Panc1 (cell line): ENCODE measurements at regions not wholly inside any gene's neighbourhood (a gene's known extent, or its start where the extent isn't known, plus 50 kb on each side); places are given as distances from the start of the nearest gene placed in this dataset.

Source experiments
- CTCF ChIP-seq: fragments of 450-650 bp; IDR thresholded peaks from 2 replicates; pipeline ENCODE4 v1.5.1; 2017; ENCODE audit warnings: mild to moderate bottlenecking
- POLR2AphosphoS5 ChIP-seq: IDR thresholded peaks from 2 replicates; pipeline ENCODE4 v1.6.1; 2012; ENCODE audit warnings: mild to moderate bottlenecking, low read depth, low read length, moderate library complexity
- TF ChIP-seq, protein P1 (sequence below), 2 experiments: IDR thresholded peaks; 2 replicates each; pipeline ENCODE4 v1.6.1; 2011 to 2012; ENCODE audit warnings: low read depth in 2 of 2, control low read depth in 1 of 2, low read length in 1 of 2, mild to moderate bottlenecking in 1 of 2, moderate library complexity in 1 of 2; ENCODE audit not compliant: insufficient read depth in 1 of 2

DNA sequence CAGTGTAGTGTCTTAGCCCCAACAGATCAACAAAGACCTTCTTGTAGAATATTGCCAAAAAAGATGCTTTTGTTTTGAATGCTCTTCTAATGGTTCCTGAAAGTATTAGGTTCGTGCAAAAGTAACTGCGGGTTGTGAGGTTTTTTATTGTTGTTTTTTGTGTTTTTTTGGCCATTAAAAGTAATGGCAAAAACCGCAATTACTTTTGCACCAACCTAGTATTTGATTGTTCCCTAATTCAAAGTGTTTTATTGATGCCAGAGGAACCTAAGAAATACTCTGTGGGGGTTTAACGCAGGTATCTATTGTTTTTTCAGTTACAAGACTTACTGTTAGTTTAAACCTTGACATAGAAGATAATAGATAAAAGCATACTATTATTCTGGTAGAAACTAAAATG is 150.8 kb upstream of the DAAM1 start:
- TF ChIP-seq CTCF (no peak), POLR2AphosphoS5 (no peak)
- TF ChIP-seq, protein P1, sequence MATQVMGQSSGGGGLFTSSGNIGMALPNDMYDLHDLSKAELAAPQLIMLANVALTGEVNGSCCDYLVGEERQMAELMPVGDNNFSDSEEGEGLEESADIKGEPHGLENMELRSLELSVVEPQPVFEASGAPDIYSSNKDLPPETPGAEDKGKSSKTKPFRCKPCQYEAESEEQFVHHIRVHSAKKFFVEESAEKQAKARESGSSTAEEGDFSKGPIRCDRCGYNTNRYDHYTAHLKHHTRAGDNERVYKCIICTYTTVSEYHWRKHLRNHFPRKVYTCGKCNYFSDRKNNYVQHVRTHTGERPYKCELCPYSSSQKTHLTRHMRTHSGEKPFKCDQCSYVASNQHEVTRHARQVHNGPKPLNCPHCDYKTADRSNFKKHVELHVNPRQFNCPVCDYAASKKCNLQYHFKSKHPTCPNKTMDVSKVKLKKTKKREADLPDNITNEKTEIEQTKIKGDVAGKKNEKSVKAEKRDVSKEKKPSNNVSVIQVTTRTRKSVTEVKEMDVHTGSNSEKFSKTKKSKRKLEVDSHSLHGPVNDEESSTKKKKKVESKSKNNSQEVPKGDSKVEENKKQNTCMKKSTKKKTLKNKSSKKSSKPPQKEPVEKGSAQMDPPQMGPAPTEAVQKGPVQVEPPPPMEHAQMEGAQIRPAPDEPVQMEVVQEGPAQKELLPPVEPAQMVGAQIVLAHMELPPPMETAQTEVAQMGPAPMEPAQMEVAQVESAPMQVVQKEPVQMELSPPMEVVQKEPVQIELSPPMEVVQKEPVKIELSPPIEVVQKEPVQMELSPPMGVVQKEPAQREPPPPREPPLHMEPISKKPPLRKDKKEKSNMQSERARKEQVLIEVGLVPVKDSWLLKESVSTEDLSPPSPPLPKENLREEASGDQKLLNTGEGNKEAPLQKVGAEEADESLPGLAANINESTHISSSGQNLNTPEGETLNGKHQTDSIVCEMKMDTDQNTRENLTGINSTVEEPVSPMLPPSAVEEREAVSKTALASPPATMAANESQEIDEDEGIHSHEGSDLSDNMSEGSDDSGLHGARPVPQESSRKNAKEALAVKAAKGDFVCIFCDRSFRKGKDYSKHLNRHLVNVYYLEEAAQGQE (IDR thresholded peaks at IDR 0.05; ENCODE audit: insufficient read depth in 1 of 2, low read depth in 2 of 2, low read length in 1 of 2) = no peak
